Ovary (tissue), 3 donors: ENCODE measurements at regions not wholly inside any gene's neighbourhood (a gene's known extent, or its start where the extent isn't known, plus 50 kb on each side); places are given as distances from the start of the nearest gene placed in this dataset.

Source experiments
- POLR2A ChIP-seq: fragments of 450-650 bp; IDR thresholded peaks from one replicate; pipeline ENCODE4 v1.6.1; 2017; ENCODE audit warnings: antibody characterized with exemption, mild to moderate bottlenecking, moderate library complexity
- TF ChIP-seq, protein P1 (sequence below), 3 donors: fragments of 450-650 bp in 2 of 3; fragments of 200-600 bp in 1 of 3; IDR thresholded peaks; one replicate each; pipeline versions ENCODE4 v1.5.1 to v1.8.0; 2016 to 2022; ENCODE audit warnings: antibody characterized with exemption in 3 of 3, mild to moderate bottlenecking in 1 of 3
- donor health status: DM: no; HTN: no; CAD: no.

DNA sequence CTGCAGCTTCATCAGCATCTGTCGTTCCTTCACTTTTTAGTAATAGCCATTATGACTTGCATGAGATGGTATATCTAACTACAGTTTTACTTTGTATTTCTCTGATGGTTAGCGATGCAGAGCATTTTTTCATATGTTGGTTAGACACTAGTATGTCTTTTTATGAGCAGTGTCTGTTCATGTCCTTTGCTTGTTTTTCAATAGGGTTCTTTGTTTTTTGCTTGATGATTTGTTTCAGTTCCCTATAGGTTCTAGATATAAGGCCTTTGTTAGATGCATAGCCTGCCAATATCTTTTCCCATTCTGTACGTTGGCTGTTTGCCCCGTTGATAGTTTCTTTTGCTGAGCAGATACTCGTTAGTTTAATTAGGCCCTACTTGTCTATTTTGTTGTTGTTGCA lies 487.2 kb upstream of the BCHE start:
- TF ChIP-seq, protein P1, sequence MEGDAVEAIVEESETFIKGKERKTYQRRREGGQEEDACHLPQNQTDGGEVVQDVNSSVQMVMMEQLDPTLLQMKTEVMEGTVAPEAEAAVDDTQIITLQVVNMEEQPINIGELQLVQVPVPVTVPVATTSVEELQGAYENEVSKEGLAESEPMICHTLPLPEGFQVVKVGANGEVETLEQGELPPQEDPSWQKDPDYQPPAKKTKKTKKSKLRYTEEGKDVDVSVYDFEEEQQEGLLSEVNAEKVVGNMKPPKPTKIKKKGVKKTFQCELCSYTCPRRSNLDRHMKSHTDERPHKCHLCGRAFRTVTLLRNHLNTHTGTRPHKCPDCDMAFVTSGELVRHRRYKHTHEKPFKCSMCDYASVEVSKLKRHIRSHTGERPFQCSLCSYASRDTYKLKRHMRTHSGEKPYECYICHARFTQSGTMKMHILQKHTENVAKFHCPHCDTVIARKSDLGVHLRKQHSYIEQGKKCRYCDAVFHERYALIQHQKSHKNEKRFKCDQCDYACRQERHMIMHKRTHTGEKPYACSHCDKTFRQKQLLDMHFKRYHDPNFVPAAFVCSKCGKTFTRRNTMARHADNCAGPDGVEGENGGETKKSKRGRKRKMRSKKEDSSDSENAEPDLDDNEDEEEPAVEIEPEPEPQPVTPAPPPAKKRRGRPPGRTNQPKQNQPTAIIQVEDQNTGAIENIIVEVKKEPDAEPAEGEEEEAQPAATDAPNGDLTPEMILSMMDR (IDR thresholded peaks at IDR 0.05), result no peak
- TF ChIP-seq POLR2A, result no peak
